ENCODE measurements at regions not wholly inside any gene's neighbourhood (a gene's known extent, or its start where the extent isn't known, plus 50 kb on each side); places are given as distances from the start of the nearest gene placed in this dataset.
"Not testable (repeated sequence)": the region's sequence is repeated elsewhere in the genome, so short reads cannot be mapped to it uniquely, and the experiment has no call there.

DNA sequence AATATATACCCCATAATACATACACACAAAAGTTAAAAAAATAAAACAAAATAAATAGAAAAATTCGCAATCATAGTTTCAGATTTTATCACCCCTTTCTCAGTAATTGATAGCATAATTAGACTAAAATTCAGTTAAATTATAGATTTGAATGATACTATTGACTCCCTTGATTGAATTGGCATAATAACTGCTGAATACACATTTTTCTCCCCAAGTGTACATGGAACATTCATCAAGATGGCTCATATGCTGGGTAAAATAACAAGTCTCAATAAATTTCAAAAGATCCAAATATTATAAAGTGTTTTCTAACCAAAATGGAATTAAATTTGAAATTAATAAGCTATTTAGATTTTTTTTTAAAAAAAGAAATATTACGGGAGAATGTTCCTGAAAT lies 616.1 kb downstream of the MAFB start:
- DNase-seq (ENCODE audit: low spot score), result no peak

DNA sequence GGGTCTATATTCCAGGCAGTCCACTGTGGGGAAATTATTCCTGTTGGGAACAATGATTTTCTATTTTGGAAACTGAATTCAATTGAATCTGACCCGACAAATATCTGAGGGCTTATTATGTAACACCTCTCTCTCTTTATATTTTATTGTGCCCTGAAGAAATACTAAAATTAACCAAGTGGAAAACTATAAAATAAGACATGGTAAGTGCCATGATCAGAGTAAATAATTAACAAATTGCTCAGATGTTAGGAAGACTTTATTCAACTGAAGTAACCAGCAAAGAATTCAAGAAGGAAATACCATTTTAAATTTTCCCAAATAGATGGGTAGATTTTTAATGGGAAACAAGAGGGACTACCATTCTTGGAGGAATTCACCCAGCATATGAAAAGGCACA lies 632.9 kb downstream of the MAFB start:
- DNase-seq (ENCODE audit: low spot score), result no peak

DNA sequence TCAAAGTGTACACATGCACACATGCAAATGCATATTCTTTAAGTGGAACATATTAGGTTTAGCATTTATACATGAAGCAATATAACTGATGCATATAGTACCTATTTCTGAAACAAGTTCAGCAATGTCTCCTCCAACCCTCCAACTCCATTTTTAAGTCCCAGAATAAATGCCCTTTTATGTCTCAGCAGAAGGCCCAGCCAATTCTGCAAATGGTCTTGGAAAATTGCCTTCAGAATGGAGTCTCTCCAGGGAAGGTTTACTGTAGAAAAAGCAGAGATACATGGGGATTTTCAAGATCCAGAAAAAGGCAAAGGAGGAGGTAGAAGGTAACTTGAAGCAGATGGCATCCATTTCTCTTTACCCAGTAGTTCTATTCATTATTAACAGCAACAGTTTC lies 633.3 kb downstream of the MAFB start:
- DNase-seq (ENCODE audit: low spot score), result no peak

DNA sequence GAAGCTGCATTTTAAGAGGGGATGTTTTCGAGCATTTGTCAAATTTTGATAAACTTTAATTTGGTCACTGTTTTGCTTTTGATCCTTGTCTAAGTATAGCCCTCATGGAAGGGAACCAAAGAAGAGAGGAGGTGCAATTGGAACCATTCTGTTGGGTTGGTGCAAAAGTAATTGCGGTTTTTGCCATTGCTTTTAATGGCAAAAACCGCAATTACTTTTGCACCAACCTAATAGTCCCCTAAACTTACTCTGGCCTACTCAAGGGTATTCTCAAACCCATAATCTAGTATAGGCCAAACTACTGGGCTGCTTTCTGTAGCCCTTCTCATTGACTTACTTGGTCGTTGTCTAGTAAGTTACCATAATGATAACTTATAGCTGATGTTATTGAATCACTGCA lies 634.7 kb downstream of the MAFB start:
- no peak for DNase-seq (ENCODE audit: low spot score)

DNA sequence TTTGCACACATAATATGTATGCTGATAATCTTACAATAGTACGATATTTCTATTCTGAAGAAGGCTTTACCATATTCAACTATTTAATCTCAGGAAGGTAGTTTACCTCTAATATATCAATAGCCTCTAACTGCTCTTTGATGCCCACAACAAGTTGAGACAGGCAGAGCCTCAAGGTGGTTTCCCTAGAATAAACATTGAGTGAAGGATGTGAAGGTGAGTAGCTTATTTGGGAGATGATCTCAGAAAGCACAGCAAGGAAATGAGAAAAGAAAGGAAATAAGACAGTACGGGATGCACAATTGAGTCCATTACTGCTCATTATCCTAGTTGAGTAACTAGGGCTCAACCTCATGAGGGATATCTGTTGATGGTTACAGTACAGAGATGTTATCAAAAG lies 638.4 kb downstream of the MAFB start:
- DNase-seq (ENCODE audit: low spot score), result no peak

DNA sequence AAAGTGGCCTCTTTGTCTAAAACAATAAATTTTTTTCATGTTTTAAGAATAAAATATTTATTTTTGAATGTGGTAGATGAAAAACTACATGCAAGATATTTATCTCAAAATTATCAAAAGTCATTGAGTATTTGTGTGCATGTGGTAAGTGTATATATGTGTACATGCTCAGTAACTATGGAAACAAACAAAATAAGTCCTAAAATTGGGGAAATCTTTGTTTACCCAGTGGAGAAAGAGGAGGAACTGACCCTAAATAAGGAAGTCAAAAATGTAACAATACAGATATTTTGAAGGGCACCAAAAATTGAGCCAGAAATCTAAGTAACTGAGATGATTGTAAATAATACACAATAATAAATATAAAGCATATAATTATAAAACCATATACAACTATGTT lies 639.2 kb downstream of the MAFB start:
- no peak for DNase-seq (ENCODE audit: low spot score)

DNA sequence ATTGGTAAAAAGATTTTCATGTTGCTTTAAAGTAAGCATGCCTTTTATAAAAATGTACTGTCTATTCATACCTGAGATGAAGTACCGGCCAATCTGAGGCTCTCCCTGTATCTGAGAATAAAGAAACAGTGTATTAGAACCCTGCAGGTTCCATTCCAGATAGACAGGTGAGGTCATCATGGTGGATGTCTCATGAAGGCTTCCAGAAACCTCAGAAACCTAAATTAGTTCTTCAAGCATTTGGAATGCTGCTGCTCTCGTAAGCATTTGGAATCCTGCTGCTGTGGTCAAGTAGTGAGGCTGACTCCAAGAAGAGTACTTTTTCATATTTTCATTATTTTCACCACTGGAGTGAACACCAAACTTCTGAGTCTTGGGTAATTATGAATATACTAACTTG lies 642.3 kb downstream of the MAFB start:
- no peak for DNase-seq (ENCODE audit: low spot score)

DNA sequence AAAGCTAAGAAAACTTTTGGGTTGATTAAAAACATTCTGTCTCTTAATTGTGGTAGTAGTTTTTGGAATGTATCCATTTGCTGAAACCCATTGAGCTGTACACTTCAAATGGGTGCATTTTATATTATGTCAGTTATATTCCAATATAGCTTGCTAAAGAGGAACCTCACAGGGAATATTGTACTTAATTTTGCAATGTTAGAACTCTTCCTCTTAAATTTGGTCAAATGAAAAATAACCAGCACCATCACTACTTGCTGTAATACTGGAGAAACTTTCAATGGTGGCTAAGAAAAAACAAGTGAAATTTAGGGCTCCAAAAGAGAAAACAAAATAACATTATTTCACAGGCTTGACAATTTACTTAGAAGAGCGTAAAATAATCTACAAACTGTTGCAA lies 651.5 kb downstream of the MAFB start:
- DNase-seq (ENCODE audit: low spot score), result no peak

DNA sequence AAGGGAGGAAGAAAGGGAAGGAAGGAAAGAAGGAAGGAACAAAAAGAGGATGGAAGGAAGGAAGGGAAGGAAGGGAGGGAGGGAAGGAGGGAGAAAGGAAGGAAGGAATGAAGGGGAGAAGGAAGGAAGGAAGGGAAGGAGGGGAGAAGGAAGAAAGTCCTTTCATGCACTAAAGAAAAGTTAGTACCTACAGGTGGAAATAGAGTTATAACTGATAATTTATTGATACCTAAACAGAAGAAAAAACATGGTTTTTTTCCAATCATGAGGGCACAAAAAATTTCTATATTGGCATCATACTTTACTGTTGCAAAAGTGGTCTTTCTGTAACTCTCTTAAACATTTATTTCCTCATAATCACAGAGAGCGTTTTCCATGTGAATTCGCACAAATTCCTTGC lies 659.4 kb downstream of the MAFB start:
- DNase-seq (ENCODE audit: low spot score), result no peak

DNA sequence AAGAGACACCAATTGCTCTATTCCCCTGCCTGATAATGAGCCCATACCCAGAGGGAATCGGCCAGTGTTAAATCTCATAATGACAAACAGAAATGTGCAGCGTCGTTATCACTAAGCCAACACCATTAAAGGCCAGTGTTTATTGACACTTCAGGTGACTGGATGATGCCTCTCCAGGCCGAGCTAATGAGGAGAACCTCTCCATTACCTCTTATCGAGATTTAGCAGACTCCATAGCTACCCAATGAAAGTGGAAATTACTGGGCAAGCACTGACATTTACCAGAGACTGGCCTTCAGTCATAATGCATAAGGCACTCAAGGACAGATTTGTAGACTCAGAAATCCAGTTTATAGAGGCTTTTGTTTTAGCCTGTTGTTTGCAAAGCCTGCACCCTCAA lies 669.5 kb downstream of the MAFB start:
- no peak for DNase-seq (ENCODE audit: low spot score)

DNA sequence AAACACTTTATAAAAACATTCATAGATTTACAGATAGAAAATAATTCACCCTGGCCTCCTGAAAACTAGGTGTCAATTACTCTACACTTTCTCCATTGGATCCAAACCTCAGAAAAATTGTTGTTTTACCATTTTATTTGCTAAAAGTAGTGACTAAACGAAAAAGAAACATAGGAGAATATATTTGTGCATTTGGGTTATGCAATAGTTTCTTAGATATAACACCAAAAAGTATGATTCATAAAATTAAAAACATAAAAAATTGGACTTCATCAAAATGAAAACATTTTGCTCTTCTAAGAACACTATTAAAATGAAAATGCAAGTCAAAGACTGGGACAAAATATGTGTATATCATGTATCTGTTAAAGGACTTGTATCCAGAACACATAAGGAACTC lies 671.3 kb downstream of the MAFB start:
- no peak for DNase-seq (ENCODE audit: low spot score)

DNA sequence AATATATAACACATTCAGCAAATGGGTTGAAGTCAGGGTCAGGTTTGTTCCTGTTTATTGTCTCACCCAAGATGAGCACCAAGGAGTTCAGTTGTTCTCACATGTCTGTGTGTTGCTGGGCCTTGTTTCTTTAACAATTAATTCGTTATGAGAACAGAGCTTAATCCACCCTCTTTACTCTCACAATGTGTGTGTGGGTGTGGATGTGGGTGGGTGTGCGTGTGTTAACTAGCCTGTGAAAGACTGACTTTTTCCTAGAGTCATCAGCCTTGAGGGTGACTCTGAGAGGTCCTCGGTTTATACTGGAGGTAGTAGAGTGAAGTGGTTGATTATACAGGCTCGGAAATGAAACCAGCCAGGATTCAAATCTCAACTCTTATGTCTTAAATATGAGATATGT lies 672.1 kb downstream of the MAFB start:
- DNase-seq (ENCODE audit: low spot score), result no peak

DNA sequence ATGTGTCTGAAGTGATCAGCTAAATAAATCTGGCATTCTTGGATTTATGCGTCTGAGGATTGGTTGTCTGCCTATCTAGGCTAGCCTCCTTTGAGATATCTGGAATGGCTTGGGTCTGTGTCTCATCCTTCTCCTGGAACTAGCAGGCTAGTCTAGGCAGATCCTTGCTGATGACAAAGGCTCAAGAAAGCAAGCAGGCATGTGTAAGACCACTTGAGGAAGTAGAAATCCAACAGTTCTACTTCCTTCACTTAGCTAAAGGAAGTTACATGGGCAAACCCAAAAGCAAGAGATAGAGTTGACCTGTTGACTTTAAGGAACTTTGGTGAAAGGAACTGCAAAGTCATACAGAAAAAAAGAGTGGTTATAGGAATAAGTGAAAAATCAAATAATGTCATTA lies 672.6 kb downstream of the MAFB start:
- no peak for DNase-seq (ENCODE audit: low spot score)

DNA sequence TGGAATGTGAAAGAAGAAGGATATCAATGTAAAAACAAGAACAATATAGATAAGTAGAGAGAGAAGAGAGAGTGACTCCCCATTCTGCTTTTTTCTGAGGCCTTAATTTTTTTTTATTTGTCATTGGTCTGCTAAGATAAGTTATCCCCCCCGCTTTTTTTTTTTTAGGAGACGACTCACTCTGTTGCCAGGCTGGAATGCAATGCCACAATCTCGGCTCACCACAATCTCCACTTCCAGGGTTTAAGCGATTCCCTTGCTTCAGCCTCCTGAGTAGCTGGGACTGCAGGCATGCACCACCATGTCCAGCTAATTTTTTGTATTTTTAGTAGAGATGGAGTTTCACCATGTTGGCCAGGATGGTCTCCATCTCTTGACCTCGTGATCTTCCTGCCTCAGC lies 677.0 kb downstream of the MAFB start:
- not testable (repeated sequence) for DNase-seq (ENCODE audit: low spot score)

DNA sequence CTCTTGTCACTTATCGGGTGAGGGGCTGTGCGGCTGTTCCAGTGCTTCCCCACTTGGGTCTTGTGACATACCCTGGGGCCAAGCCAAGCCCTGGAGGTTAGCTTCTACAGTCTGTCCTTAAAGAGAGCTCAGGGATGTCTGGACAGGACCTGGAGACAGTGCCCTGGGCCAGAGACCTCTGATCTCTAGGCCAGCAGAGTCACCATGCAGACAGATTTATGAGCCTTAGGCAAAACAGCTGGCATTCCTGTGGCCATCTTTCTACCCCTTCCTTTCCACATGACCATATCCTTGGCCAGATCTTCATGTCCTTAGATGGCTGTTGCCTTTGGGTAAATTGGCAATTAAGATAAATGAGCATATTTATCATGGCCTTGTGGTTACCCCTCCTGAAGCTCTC lies 678.6 kb downstream of the MAFB start:
- DNase-seq (ENCODE audit: low spot score), result no peak

DNA sequence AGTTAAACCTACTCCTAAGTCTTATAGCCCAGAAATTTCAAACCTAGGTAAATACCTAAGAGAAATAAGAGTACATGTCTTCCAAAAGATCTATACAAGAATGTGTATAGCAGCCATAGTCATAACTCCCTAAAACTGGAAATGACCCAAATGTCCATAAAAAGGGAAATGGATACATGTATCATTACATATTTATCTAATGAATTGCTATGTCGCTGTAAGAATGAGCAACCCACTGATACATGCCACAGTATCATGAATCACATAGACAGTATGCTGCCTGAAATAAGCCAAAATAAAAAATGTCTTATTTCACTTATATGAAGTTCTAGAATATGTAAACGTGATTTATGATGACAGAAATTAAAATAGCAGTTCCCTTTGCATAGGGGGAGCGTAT lies 679.5 kb downstream of the MAFB start:
- DNase-seq (ENCODE audit: low spot score), result no peak

DNA sequence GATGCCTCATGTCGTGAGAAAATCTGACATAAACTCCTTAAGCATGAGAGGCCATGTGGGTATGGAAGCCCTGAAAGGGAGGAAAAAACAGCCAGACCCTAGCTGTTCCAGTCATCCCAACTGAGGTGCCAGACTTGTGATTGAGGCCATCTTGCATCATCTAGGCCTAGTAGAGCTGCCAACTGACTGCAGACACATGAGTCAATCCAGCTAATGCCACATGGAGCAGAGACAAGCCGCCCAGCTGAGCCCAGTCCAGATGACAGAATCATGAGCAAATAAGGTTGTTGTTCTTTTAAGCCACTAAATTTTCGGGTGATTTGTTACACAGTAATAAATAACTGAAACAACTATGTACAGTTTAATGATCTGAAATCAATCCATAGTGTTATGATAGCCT lies 680.9 kb downstream of the MAFB start:
- no peak for DNase-seq (ENCODE audit: low spot score)

DNA sequence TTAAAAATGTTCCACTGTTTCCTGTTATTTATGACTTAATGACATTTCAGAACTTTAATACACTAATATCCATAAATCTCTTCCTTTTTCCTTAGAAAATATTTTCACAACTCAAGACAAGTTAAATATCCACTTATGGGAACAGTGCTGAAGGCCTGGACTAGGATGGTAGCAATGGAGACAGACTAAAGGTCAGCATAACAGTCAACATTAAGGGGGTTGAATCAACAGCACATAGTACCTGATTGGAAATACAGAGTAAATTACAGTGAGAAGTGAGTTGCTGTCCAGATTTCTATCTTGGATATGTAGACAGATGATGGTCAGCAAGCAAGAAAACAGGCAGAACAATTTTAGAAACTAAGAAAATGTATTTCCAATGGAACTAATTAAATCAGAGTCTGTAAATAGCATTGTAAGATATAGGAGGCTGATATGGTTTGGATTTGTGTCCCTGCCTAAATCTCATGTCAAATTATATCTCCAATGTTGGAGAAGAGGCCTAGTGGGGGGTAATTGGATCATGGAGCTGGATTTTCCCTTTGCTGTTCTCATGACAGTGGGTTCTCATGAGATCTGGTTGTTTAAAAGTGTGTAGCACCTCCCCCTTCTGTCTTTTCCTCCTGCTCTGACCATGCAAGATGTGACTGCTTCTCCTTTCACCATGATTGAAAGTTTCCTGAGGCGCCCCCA lies 682.7 kb downstream of the MAFB start:
- DNase-seq (ENCODE audit: low spot score), result no peak

DNA sequence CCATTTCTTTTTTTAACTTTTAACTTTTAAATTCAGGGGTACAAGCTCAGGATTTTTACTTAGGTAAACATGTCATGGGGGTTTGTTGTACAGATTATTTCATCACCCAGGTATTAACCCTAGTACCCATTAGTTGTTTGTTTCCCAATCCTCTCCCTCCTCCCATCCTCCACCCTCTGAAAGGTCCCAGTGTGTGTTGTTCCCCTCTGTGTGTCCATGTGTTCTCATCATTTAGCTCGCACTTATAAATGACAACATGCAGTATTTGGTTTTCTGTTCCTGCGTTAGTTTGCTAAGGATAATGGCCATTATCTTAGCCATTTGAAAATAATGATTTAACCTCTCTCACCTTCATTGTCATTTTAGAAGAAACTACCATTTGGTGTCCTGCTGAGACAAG lies 684.9 kb downstream of the MAFB start:
- DNase-seq (ENCODE audit: low spot score), result not testable (repeated sequence)

DNA sequence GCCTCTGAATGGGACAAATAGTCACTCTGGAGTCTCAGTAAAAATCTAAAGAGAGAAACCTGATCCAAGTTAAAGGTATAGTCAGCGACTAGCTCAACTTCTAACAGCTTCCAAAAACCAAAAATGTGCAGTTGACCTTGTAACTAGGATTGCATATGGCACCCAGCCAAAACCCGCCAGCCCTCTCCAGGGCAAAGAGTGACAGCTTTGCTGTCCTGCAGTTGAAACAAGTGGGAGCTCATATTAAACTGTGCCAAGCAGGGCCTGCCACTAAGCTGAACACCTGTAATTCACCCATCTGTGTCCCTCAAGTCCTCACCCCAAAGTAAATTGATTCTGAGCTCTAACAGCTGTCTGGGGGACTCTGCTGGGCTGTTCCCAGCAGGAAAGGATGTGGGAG lies 695.3 kb downstream of the MAFB start:
- DNase-seq (ENCODE audit: low spot score), result no peak

DNA sequence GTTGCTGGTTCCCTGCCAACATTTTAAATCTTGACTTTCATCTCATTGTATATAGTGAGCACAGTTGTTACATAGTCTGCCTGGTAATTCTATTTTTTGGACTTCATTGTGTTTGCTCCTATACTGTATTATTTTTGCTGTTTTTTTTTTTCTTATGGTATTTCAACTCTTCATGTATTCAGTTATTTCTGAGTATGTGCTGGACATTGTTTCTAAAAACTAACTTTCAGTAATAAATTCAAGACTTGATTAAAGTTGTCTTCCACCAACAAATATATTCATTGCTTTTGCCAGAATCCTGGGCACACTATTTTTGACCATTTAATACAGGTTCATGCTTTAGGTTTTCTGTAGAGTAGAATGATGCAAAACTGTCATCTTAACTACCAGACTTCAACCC lies 698.3 kb downstream of the MAFB start:
- no peak for DNase-seq (ENCODE audit: low spot score)

DNA sequence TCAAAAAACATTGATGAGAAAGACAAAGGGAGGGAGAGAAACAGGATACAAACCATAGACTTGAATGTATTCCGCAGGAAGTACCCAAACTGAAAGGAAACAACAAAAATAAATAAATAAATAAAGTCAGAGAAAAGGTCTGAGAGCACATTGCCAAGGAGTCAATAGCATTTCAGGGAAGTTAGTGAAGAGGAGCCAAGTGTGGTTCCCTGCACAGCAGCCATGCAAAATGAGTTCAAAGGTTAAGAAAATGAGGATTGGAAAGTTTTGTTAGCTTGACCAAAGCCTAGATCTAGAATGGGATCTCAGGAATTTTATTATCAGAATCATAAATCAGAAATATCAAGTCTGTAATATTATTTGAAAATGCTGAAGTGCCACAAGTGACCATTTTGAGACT lies 700.0 kb downstream of the MAFB start:
- DNase-seq (ENCODE audit: low spot score), result no peak

DNA sequence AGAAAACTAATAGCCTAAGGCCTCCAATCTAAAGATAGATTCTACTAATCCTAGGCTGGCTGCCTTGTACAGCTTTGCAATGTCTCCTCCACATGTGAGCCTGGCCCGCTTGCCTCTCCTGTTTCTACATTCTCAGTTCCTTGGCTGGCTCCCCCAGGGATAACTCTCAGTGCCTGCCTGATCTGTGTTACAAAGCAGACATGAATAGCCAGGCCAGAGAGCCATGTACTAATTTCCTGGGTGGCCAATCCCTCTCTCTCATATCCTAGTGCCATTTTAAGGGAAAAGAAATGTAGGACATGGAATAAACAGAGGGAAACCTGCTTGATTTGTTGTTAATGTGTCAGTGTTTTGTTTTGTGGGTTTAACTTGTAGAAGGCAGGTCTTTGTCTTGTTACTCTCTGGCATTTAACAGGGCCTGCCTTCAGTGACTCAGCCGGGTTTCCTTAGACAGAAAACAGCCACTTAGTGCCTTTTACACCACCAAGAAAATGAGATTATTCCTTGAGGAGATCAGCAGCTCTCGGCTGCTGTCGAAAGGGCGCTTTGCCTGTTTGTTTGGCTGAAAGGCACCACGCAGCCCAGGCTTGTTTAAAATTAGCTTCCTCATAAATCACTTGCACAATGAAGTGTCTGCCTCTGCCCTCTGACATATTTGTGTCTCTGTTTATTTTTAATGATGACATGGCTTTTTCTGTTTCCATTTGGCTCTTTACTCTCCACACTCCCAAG lies 702.7 kb downstream of the MAFB start:
- no peak for DNase-seq (ENCODE audit: low spot score)

DNA sequence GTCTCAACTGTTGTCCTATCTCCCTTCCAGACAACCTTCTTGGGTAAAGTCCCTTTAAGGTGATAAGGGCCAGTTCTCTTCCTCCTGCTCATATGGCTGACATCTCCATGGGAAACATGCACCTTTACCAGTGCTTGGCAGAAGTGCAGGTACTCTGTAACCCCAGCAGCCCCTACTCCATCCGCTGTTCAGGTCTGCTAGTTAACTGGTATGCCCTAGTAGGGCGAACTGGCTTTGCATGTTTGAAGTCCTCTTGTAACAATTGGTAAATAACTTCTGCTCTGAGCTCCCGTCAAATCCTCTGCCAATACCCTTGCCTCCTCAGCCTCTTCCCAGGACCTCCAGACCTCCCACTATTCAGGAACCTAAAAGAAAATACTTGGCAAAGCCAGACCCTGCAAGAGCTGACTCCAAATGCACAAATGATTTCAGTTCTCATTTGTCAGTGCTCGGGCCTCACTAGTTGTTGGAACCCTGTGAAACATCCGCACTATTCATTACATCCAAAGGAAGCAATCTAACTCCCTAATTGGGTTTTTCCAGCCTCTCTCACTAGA lies 703.7 kb downstream of the MAFB start:
- DNase-seq (ENCODE audit: low spot score), result no peak
